K562 (cell line): ENCODE measurements at regions not wholly inside any gene's neighbourhood (a gene's known extent, or its start where the extent isn't known, plus 50 kb on each side); places are given as distances from the start of the nearest gene placed in this dataset.

Source experiments
- ATAC-seq: fragments of 200-7000 bp; cut with Tn5 transposase; 3 replicates; pipeline ENCODE4 v1.9.1; 2020; ENCODE audit warnings: moderate library complexity
- BruUV-seq: library from RNA; stranded (reverse); fragments of 400-500 nt; replicated peaks from 2 replicates; lab custom pipeline; 2021; lab: Mats Ljungman, UMichigan
- CTCF ChIA-PET: fragments of 300-600 bp; formaldehyde crosslinking; extraction: SDS; loops from one replicate; lab custom pipeline; 2021; ENCODE audit warnings: low intra/inter-chr PET ratio; lab: Yijun Ruan, JAX
- POLR2A ChIA-PET: fragments of 300-600, 350-650 bp; sonication (Branson Sonifier 250); formaldehyde crosslinking; extraction: SDS; loops from one replicate; lab custom pipeline; 2021; ENCODE audit warnings: antibody characterized with exemption, inconsistent platforms; lab: Yijun Ruan, JAX
- DNase-seq, 4 experiments: peaks; one replicate each; pipeline versions ENCODE4 v3.0.0 to v3.0.0-alpha.2; 2011 to 2018; ENCODE audit warnings: low spot score in 3 of 4, mixed read lengths in 3 of 4; ENCODE audit errors: extremely low read depth in 1 of 4
- FAIRE-seq: peaks from 2 replicates; lab custom pipeline; 2011; peaks lifted over from hg19 to GRCh38; lab: Jason Lieb, UNC
- H2AFZ ChIP-seq: 2 replicates; pipeline ENCODE4 v1.6.0; 2011; ENCODE audit warnings: low read depth, low read length, control low read depth, inconsistent platforms
- H3K27ac ChIP-seq: fragments of 200-600 bp; 3 replicates; pipeline ENCODE4 v1.8.0; 2011; ENCODE audit warnings: low read depth, mild to moderate bottlenecking, control low read depth, inconsistent platforms, low read length, moderate library complexity, mixed read lengths; ENCODE audit errors: extremely low read depth
- H3K27me3 ChIP-seq, 2 experiments: fragments of 300-600 bp in 1 of 2; 2 replicates in 1 of 2; 3 replicates in 1 of 2; pipeline versions ENCODE4 v1.6.0 to v1.8.0; 2011; ENCODE audit warnings: inconsistent platforms in 2 of 2, low read length in 2 of 2, mild to moderate bottlenecking in 1 of 2, mixed read lengths in 1 of 2, moderate library complexity in 1 of 2; ENCODE audit not compliant: control insufficient read depth in 2 of 2, insufficient read depth in 2 of 2
- H3K36me3 ChIP-seq: fragments of 300-600 bp; 3 replicates; pipeline ENCODE4 v1.8.0; 2011; ENCODE audit warnings: mild to moderate bottlenecking, low read length, inconsistent platforms; ENCODE audit not compliant: control insufficient read depth, insufficient read depth
- H3K4me1 ChIP-seq, 2 experiments: fragments of 200-600 bp in 1 of 2; replicated peaks in 1 of 2; 2 replicates in 1 of 2; 3 replicates in 1 of 2; pipeline versions ENCODE4 v1.5.1 to v1.8.0; 2011; ENCODE audit warnings: inconsistent platforms in 2 of 2, low read length in 2 of 2, mild to moderate bottlenecking in 1 of 2, mixed read lengths in 1 of 2, moderate library complexity in 1 of 2; ENCODE audit not compliant: control insufficient read depth in 2 of 2, insufficient read depth in 2 of 2
- H3K4me2 ChIP-seq: 2 replicates; pipeline ENCODE4 v1.6.1; 2011; ENCODE audit warnings: low read length, control low read depth, inconsistent platforms, mixed read lengths; ENCODE audit not compliant: insufficient read depth
- H3K4me3 ChIP-seq: fragments of 200-600 bp; sonication (generic), shearing (Covaris generic); 2 replicates; pipeline ENCODE4 v1.5.1; 2016; ENCODE audit warnings: control low read depth, inconsistent platforms
- H3K79me2 ChIP-seq: fragments of 200-600 bp; 3 replicates; pipeline ENCODE4 v1.8.0; 2011; ENCODE audit warnings: low read length, inconsistent platforms; ENCODE audit not compliant: control insufficient read depth, insufficient read depth
- H3K9ac ChIP-seq, 2 experiments: 2 replicates each; pipeline versions ENCODE4 v1.6.0 to v1.6.1; 2011; ENCODE audit warnings: low read depth in 2 of 2, low read length in 2 of 2, control low read depth in 1 of 2, inconsistent platforms in 1 of 2, mild to moderate bottlenecking in 1 of 2, mixed read lengths in 1 of 2; ENCODE audit not compliant: insufficient read depth in 1 of 2
- H3K9me1 ChIP-seq: one replicate; pipeline ENCODE4 v1.6.0; 2011; ENCODE audit warnings: inconsistent platforms, mild to moderate bottlenecking, low read length, moderate library complexity; ENCODE audit not compliant: control insufficient read depth, insufficient read depth
- H3K9me3 ChIP-seq: replicated peaks from 2 replicates; pipeline ENCODE4 v1.5.1; 2011; ENCODE audit warnings: low read depth, low read length, inconsistent platforms; ENCODE audit not compliant: control insufficient read depth, insufficient read depth
- H4K20me1 ChIP-seq: replicated peaks from 2 replicates; pipeline ENCODE4 v1.6.1; 2011; ENCODE audit warnings: low read length, inconsistent platforms, mixed read lengths; ENCODE audit not compliant: control insufficient read depth, insufficient read depth
- CBFA2T2 ChIP-seq: fragments of 450-650 bp; conservative IDR thresholded peaks from 2 replicates; pipeline ENCODE4 v1.6.1; 2017; ENCODE audit warnings: mild to moderate bottlenecking
- ELF4 ChIP-seq: fragments of 450-650 bp; formaldehyde crosslinking; IDR thresholded peaks from 2 replicates; pipeline ENCODE4 v1.4.0; 2022; ENCODE audit warnings: missing genetic modification characterization
- FOXJ2 ChIP-seq: fragments of 200-800 bp; sonication (Bioruptor generic); IDR thresholded peaks from 2 replicates; pipeline ENCODE4 v1.6.1; 2016; ENCODE audit warnings: missing genetic modification characterization, missing compliant biosample characterization
- HNRNPL ChIP-seq: fragments of 200-400 bp; formaldehyde crosslinking; IDR thresholded peaks from 2 replicates; pipeline ENCODE4 v1.6.1; 2017; ENCODE audit warnings: low read depth, mild to moderate bottlenecking, low read length
- KAT8 ChIP-seq: fragments of 450-650 bp; IDR thresholded peaks from 2 replicates; pipeline ENCODE4 v1.6.1; 2016; ENCODE audit warnings: low read depth, mild to moderate bottlenecking
- LCOR ChIP-seq: sonication (generic); formaldehyde crosslinking; IDR thresholded peaks from 2 replicates; pipeline ENCODE4 v1.8.0; 2022; ENCODE audit warnings: mild to moderate bottlenecking, missing genetic modification reagents
- NR2F6 ChIP-seq: fragments of 450-650 bp; formaldehyde crosslinking; IDR thresholded peaks from 2 replicates; pipeline ENCODE4 v1.4.0; 2020; ENCODE audit warnings: mild to moderate bottlenecking
- OTX1 ChIP-seq: fragments of 450-650 bp; formaldehyde crosslinking; IDR thresholded peaks from 2 replicates; pipeline ENCODE4 v1.4.0; 2022; ENCODE audit warnings: mild to moderate bottlenecking
- XRCC3 ChIP-seq: fragments of 450-650 bp; IDR thresholded peaks from 2 replicates; pipeline ENCODE4 v1.6.1; 2017; ENCODE audit warnings: mild to moderate bottlenecking, moderate library complexity
- WGBS: fragments of 100-300 bp; shearing (Covaris generic); methylation state at CpG from one replicate; pipeline ENCODE4 v1.1.6; 2016; ENCODE audit warnings: low coverage, mixed read lengths; ENCODE audit not compliant: insufficient coverage; ENCODE audit errors: missing lambda C conversion rate; 5-methylcytosine and 5-hydroxymethylcytosine counted together
- in situ Hi-C: fragments of 300-500 bp; cut with MboI; formaldehyde crosslinking; loops from 4 replicates; pipeline ENCODE4 v1.15.0; 2018; ENCODE audit warnings: inconsistent platforms, mixed read lengths
- intact Hi-C: fragments of 100-400 bp; cut with micrococcal nuclease; formaldehyde crosslinking; loops from 2 replicates; pipeline ENCODE4 v1.14.2; 2022
- TF ChIP-seq, protein P1 (sequence below): fragments of 250-450 bp; sonication (Bioruptor Pico); IDR thresholded peaks from 2 replicates; pipeline ENCODE4 v1.9.0; 2021; ENCODE audit warnings: mild to moderate bottlenecking
- TF ChIP-seq, protein P2 (sequence below): fragments of 450-650 bp; formaldehyde crosslinking; IDR thresholded peaks from 2 replicates; pipeline ENCODE4 v1.4.0; 2020; ENCODE audit warnings: mild to moderate bottlenecking, moderate library complexity
- TF ChIP-seq, protein P3 (sequence below): sonication (generic); formaldehyde crosslinking; IDR thresholded peaks from 2 replicates; pipeline ENCODE4 v1.8.0; 2022; ENCODE audit warnings: missing genetic modification reagents, mild to moderate bottlenecking, borderline replicate concordance
- TF ChIP-seq, protein P4 (sequence below): fragments of 450-650 bp; formaldehyde crosslinking; IDR thresholded peaks from 2 replicates; pipeline ENCODE4 v1.4.0; 2020; ENCODE audit warnings: mild to moderate bottlenecking
- TF ChIP-seq, protein P5 (sequence below): fragments of 250-450 bp; sonication (Bioruptor Pico); IDR thresholded peaks from 2 replicates; pipeline ENCODE4 v1.8.0; 2022; ENCODE audit warnings: inconsistent platforms, mild to moderate bottlenecking, moderate library complexity, borderline replicate concordance

DNA sequence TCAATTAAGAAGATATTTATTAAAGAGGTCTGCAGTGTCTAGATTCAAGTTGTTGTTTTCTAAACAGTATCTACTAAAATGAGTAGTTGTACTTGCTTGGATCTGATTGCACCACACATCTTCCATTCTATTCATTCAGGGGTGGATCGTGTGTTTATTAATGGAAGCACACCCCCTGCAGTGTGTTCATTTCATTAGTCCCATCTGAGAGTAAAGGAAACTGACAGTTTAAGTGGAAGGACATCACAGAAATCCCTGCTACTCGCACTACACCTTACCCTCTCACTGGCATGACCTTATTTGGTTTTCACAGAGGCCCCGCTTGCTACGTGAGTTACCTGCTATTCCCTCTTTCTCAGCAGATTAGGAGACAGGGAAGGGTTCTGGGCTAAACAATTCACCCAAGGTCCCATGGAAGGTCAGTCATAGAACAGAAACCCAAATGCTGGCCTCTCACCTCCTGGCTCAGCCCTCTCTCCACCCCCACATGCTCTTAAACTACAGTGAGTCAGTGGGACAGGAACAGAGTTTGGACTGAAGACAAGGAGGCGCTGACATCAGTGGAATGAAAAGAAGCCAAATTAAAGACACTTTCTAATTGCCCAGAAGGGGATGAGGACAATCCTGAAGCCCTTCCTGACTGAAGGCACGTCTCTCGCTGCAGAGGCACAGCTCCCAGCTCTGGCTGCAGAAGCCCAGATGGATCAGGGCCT lies 369.2 kb upstream of the NRP1 start:
- Histone ChIP-seq H3K79me2 (no peaks in the 10 kb centered on the region), H3K4me2 (no peak overlapping the region), H2AFZ (no peak overlapping the region), H3K9me3 (no peaks in the 10 kb centered on the region), H3K27me3 (no peaks in the 10 kb centered on the region), H4K20me1 (no peaks in the 10 kb centered on the region), H3K36me3 (no peaks in the 10 kb centered on the region), H3K4me3 (no peak overlapping the region), H3K27ac (no peak overlapping the region), H3K9ac (no peak overlapping the region), H3K4me1 (no peaks in the 10 kb centered on the region), H3K9me1 (no peaks in the 10 kb centered on the region)
- DNase-seq = no peak
- ChIA-PET CTCF (no interaction called here), POLR2A (interaction anchor here (0.5 kb wide), 1 partner anchor 460 kb away, joined by 3 read pairs; no protein-coding TSS in a partner anchor)
- no peak for FAIRE-seq
- in situ Hi-C loops = no loop called here
- BruUV-seq = no TSS peak
- WGBS = 2% methylated on average over 7 of the region's 7 CpGs
- intact Hi-C loops = no loop called here
- no peak for ATAC-seq
- TF ChIP-seq FOXJ2 (tag) = no peak
- no peak for TF ChIP-seq OTX1
- TF ChIP-seq LCOR (CRISPR knock-in tag) = no peak
- TF ChIP-seq, protein P1, sequence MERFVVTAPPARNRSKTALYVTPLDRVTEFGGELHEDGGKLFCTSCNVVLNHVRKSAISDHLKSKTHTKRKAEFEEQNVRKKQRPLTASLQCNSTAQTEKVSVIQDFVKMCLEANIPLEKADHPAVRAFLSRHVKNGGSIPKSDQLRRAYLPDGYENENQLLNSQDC (CRISPR knock-in tag) = no peak
- TF ChIP-seq, protein P2, sequence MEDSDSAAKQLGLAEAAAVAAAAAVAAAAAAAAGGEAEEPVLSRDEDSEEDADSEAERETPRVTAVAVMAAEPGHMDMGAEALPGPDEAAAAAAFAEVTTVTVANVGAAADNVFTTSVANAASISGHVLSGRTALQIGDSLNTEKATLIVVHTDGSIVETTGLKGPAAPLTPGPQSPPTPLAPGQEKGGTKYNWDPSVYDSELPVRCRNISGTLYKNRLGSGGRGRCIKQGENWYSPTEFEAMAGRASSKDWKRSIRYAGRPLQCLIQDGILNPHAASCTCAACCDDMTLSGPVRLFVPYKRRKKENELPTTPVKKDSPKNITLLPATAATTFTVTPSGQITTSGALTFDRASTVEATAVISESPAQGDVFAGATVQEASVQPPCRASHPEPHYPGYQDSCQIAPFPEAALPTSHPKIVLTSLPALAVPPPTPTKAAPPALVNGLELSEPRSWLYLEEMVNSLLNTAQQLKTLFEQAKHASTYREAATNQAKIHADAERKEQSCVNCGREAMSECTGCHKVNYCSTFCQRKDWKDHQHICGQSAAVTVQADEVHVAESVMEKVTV (CRISPR knock-in tag) = no peak
- TF ChIP-seq, protein P3, sequence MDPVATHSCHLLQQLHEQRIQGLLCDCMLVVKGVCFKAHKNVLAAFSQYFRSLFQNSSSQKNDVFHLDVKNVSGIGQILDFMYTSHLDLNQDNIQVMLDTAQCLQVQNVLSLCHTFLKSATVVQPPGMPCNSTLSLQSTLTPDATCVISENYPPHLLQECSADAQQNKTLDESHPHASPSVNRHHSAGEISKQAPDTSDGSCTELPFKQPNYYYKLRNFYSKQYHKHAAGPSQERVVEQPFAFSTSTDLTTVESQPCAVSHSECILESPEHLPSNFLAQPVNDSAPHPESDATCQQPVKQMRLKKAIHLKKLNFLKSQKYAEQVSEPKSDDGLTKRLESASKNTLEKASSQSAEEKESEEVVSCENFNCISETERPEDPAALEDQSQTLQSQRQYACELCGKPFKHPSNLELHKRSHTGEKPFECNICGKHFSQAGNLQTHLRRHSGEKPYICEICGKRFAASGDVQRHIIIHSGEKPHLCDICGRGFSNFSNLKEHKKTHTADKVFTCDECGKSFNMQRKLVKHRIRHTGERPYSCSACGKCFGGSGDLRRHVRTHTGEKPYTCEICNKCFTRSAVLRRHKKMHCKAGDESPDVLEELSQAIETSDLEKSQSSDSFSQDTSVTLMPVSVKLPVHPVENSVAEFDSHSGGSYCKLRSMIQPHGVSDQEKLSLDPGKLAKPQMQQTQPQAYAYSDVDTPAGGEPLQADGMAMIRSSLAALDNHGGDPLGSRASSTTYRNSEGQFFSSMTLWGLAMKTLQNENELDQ (CRISPR knock-in tag) = no peak
- TF ChIP-seq ELF4 (CRISPR knock-in tag) = no peak
- no peak for TF ChIP-seq KAT8
- no peak for TF ChIP-seq CBFA2T2
- TF ChIP-seq, protein P4, sequence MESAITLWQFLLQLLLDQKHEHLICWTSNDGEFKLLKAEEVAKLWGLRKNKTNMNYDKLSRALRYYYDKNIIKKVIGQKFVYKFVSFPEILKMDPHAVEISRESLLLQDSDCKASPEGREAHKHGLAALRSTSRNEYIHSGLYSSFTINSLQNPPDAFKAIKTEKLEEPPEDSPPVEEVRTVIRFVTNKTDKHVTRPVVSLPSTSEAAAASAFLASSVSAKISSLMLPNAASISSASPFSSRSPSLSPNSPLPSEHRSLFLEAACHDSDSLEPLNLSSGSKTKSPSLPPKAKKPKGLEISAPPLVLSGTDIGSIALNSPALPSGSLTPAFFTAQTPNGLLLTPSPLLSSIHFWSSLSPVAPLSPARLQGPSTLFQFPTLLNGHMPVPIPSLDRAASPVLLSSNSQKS = no peak
- TF ChIP-seq, protein P5, sequence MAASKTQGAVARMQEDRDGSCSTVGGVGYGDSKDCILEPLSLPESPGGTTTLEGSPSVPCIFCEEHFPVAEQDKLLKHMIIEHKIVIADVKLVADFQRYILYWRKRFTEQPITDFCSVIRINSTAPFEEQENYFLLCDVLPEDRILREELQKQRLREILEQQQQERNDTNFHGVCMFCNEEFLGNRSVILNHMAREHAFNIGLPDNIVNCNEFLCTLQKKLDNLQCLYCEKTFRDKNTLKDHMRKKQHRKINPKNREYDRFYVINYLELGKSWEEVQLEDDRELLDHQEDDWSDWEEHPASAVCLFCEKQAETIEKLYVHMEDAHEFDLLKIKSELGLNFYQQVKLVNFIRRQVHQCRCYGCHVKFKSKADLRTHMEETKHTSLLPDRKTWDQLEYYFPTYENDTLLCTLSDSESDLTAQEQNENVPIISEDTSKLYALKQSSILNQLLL (CRISPR knock-in tag) = no peak
- TF ChIP-seq HNRNPL = no peak
- no peak for TF ChIP-seq NR2F6
- TF ChIP-seq XRCC3 = no peak
